MM.1S (cell line): ENCODE measurements at regions not wholly inside any gene's neighbourhood (a gene's known extent, or its start where the extent isn't known, plus 50 kb on each side); places are given as distances from the start of the nearest gene placed in this dataset.

ENCODE experiments used
- CTCF ChIP-seq: fragments of 300-600 bp; sonication (generic); IDR thresholded peaks from 2 replicates; pipeline ENCODE4 v1.5.1; 2016; ENCODE audit warnings: antibody characterized with exemption, low read length, mixed read lengths
- EZH2 ChIP-seq: fragments of 300-600 bp; sonication (generic); optimal IDR thresholded peaks from 2 replicates; pipeline ENCODE3; 2017; ENCODE audit warnings: low read depth, mild to moderate bottlenecking, antibody characterized with exemption, low read length, mixed read lengths
- EZH2phosphoT487 ChIP-seq: fragments of 300-600 bp; sonication (generic); IDR thresholded peaks from 2 replicates; pipeline ENCODE4 v1.6.1; 2018; ENCODE audit warnings: antibody characterized with exemption, low read length

GRCh38 chr17:79296243-79296642, 221.6 kb downstream of the ENGASE start:
- TF ChIP-seq CTCF (no peak), EZH2 (no peak), EZH2phosphoT487 (no peak)
